H9 (cell line): ENCODE measurements at regions not wholly inside any gene's neighbourhood (a gene's known extent, or its start where the extent isn't known, plus 50 kb on each side); places are given as distances from the start of the nearest gene placed in this dataset.

Experiments used
- DNase-seq: peaks from one replicate; pipeline ENCODE4 v3.0.0-alpha.2; 2017
- H2AFZ ChIP-seq: one replicate; pipeline ENCODE4 v1.6.1; 2013; ENCODE audit warnings: mild to moderate bottlenecking, low read length, control low read depth, moderate library complexity
- H2AK5ac ChIP-seq: 2 replicates; pipeline ENCODE4 v1.6.1; 2013; ENCODE audit warnings: low read length, control low read depth, mixed read lengths; ENCODE audit not compliant: insufficient read length
- H2BK120ac ChIP-seq: one replicate; pipeline ENCODE4 v1.6.1; 2013; ENCODE audit warnings: low read depth, mild to moderate bottlenecking, low read length, control low read depth, inconsistent platforms; ENCODE audit not compliant: poor library complexity, severe bottlenecking
- H2BK12ac ChIP-seq: 2 replicates; pipeline ENCODE4 v1.6.1; 2013; ENCODE audit warnings: low read length, control low read depth, mixed read lengths, low read depth; ENCODE audit not compliant: insufficient read length
- H2BK15ac ChIP-seq: 2 replicates; pipeline ENCODE4 v1.6.1; 2013; ENCODE audit warnings: low read depth, low read length, control low read depth
- H2BK20ac ChIP-seq: one replicate; pipeline ENCODE4 v1.6.1; 2013; ENCODE audit warnings: low read depth, mild to moderate bottlenecking, low read length, control low read depth, inconsistent platforms; ENCODE audit not compliant: poor library complexity, severe bottlenecking
- H2BK5ac ChIP-seq: 2 replicates; pipeline ENCODE4 v1.6.1; 2013; ENCODE audit warnings: low read length, control low read depth, mixed read lengths; ENCODE audit not compliant: insufficient read length
- H3K14ac ChIP-seq: 2 replicates; pipeline ENCODE4 v1.6.1; 2013; ENCODE audit warnings: low read length, control low read depth; ENCODE audit not compliant: insufficient read depth
- H3K18ac ChIP-seq: 2 replicates; pipeline ENCODE4 v1.6.1; 2013; ENCODE audit warnings: low read depth, mild to moderate bottlenecking, mixed read lengths, low read length, control low read depth; ENCODE audit not compliant: insufficient read length
- H3K23ac ChIP-seq: 2 replicates; pipeline ENCODE4 v1.6.1; 2013; ENCODE audit warnings: low read length, control low read depth, mixed read lengths, low read depth; ENCODE audit not compliant: insufficient read length
- H3K23me2 ChIP-seq: 2 replicates; pipeline ENCODE4 v1.6.1; 2013; ENCODE audit warnings: low read depth, mild to moderate bottlenecking, mixed read lengths, low read length, control low read depth; ENCODE audit not compliant: insufficient read length, poor library complexity, severe bottlenecking
- H3K27ac ChIP-seq: 2 replicates; pipeline ENCODE4 v1.5.1; 2013; ENCODE audit warnings: low read length, control low read depth, mixed read lengths, low read depth; ENCODE audit not compliant: insufficient read length
- H3K27me3 ChIP-seq: 2 replicates; pipeline ENCODE4 v1.6.1; 2013; ENCODE audit warnings: low read length, control low read depth, inconsistent platforms; ENCODE audit not compliant: insufficient read depth
- H3K4ac ChIP-seq: 2 replicates; pipeline ENCODE4 v1.6.1; 2013; ENCODE audit warnings: low read depth, mild to moderate bottlenecking, control low read depth, inconsistent platforms, low read length, moderate library complexity
- H3K4me1 ChIP-seq: 2 replicates; pipeline ENCODE4 v1.6.1; 2013; ENCODE audit warnings: low read length, control low read depth, inconsistent platforms; ENCODE audit not compliant: insufficient read depth
- H3K4me2 ChIP-seq: 2 replicates; pipeline ENCODE4 v1.6.1; 2013; ENCODE audit warnings: low read length, control low read depth, mixed read lengths; ENCODE audit not compliant: insufficient read length, insufficient read depth
- H3K56ac ChIP-seq: 2 replicates; pipeline ENCODE4 v1.6.1; 2013; ENCODE audit warnings: low read depth, mild to moderate bottlenecking, mixed read lengths, low read length, control low read depth; ENCODE audit not compliant: insufficient read length
- H3K79me1 ChIP-seq: 2 replicates; pipeline ENCODE4 v1.6.1; 2013; ENCODE audit warnings: low read depth, mild to moderate bottlenecking, moderate library complexity, low read length, control low read depth, inconsistent platforms; ENCODE audit not compliant: insufficient read depth, poor library complexity, severe bottlenecking
- H3K79me2 ChIP-seq: 2 replicates; pipeline ENCODE4 v1.6.1; 2013; ENCODE audit warnings: low read length, control low read depth, inconsistent platforms; ENCODE audit not compliant: insufficient read depth
- H3K9ac ChIP-seq: 2 replicates; pipeline ENCODE4 v1.6.1; 2013; ENCODE audit warnings: low read length, control low read depth, mixed read lengths; ENCODE audit not compliant: insufficient read length; ENCODE audit errors: extremely low read depth
- H3K9me3 ChIP-seq: one replicate; pipeline ENCODE4 v1.6.1; 2013; ENCODE audit warnings: low read depth, low read length, inconsistent platforms; ENCODE audit not compliant: control insufficient read depth
- H3T11ph ChIP-seq: one replicate; pipeline ENCODE4 v1.6.1; 2013; ENCODE audit warnings: mild to moderate bottlenecking, low read length, control low read depth, inconsistent platforms
- H4K20me1 ChIP-seq: one replicate; pipeline ENCODE4 v1.6.1; 2013; ENCODE audit not compliant: control insufficient read depth, insufficient read length, insufficient read depth
- H4K5ac ChIP-seq: 2 replicates; pipeline ENCODE4 v1.6.1; 2013; ENCODE audit warnings: low read depth, mild to moderate bottlenecking, mixed read lengths, low read length, control low read depth; ENCODE audit not compliant: insufficient read length
- H4K8ac ChIP-seq: replicated peaks from 2 replicates; pipeline ENCODE4 v1.6.1; 2013; ENCODE audit warnings: low read length, control low read depth, mixed read lengths, low read depth; ENCODE audit not compliant: insufficient read length
- H4K91ac ChIP-seq: 2 replicates; pipeline ENCODE4 v1.6.1; 2013; ENCODE audit warnings: low read depth, mild to moderate bottlenecking, moderate library complexity, mixed read lengths, low read length, control low read depth; ENCODE audit not compliant: insufficient read length
- H3K27ac Mint-ChIP-seq, 3 experiments: 2 replicates in 2 of 3; 3 replicates in 1 of 3; pipeline ENCODE4 v1.8.0; 2020 to 2021; ENCODE audit warnings: mixed read lengths in 3 of 3, mild to moderate bottlenecking in 1 of 3, moderate library complexity in 1 of 3
- H3K27me3 Mint-ChIP-seq: 2 replicates; pipeline ENCODE4 v1.8.0; 2021; ENCODE audit warnings: low read depth, mild to moderate bottlenecking, moderate library complexity, mixed read lengths
- H3K36me3 Mint-ChIP-seq, 3 experiments: 2 replicates in 2 of 3; 3 replicates in 1 of 3; pipeline ENCODE4 v1.8.0; 2020 to 2021; ENCODE audit warnings: low read depth in 3 of 3, mixed read lengths in 3 of 3; ENCODE audit not compliant: insufficient read depth in 1 of 3
- H3K4me1 Mint-ChIP-seq, 2 experiments: 2 replicates each; pipeline ENCODE4 v1.8.0; 2020; ENCODE audit warnings: mixed read lengths in 2 of 2
- H3K4me3 Mint-ChIP-seq, 2 experiments: 2 replicates in 1 of 2; 3 replicates in 1 of 2; pipeline ENCODE4 v1.8.0; 2020 to 2021; ENCODE audit warnings: mild to moderate bottlenecking in 2 of 2, mixed read lengths in 2 of 2, moderate library complexity in 1 of 2
- H3K9me3 Mint-ChIP-seq, 2 experiments: 2 replicates in 1 of 2; 3 replicates in 1 of 2; pipeline ENCODE4 v1.8.0; 2020; ENCODE audit warnings: mild to moderate bottlenecking in 2 of 2, mixed read lengths in 2 of 2, moderate library complexity in 1 of 2
- CTCF ChIP-seq: fragments of 200-600 bp; sonication (generic); conservative IDR thresholded peaks from 3 replicates; pipeline ENCODE4 v1.8.0; 2021; ENCODE audit warnings: antibody characterized with exemption, mild to moderate bottlenecking
- WGBS: extraction: QIAGEN DNeasy Blood & Tissue Kit; methylation state at CpG from one replicate; pipeline ENCODE4 v1.1.7; 2013; ENCODE audit warnings: missing lambda C conversion rate, low lambda C conversion rate, mixed read lengths; ENCODE audit not compliant: insufficient read length; ENCODE audit errors: extremely low coverage; 5-methylcytosine and 5-hydroxymethylcytosine counted together

- H3K14ac ChIP-seq = no peak overlapping the region
- H3K56ac ChIP-seq = no peak overlapping the region
- 100% methylated on average over 1 of the region's 6 CpGs for WGBS
- H3K4me1 ChIP-seq = no peaks in the 10 kb centered on the region
- Mint-ChIP-seq H3K4me3 (no peak overlapping the region), H3K4me1 (no peaks in the 10 kb centered on the region), H3K27me3 (no peaks in the 10 kb centered on the region; the same call in 1 of the 2 replicates), H3K9me3 (peaks cover 61 to 87% of the 10 kb centered on the region in 2 experiments), H3K27ac (no peak overlapping the region), H3K36me3 (peaks cover 0 to 11% (median 7%) of the 10 kb centered on the region in 3 experiments; a peak in 3 of 7 replicates)
- H4K5ac ChIP-seq = no peak overlapping the region
- H3K79me2 ChIP-seq = no peaks in the 10 kb centered on the region
- no peak overlapping the region for H3K23ac ChIP-seq
- H3K27ac ChIP-seq = no peak overlapping the region
- H3K4ac ChIP-seq = no peak overlapping the region
- TF ChIP-seq CTCF = no peak
- H4K8ac ChIP-seq = no peak overlapping the region
- no peak overlapping the region for H3K4me2 ChIP-seq
- no peak overlapping the region for H2BK15ac ChIP-seq
- H4K20me1 ChIP-seq = no peaks in the 10 kb centered on the region
- H3K79me1 ChIP-seq = no peaks in the 10 kb centered on the region
- no peak overlapping the region for H2BK12ac ChIP-seq
- no peak overlapping the region for H2AFZ ChIP-seq
- no peak overlapping the region for H3K18ac ChIP-seq
- no peak overlapping the region for H2AK5ac ChIP-seq
- no peak overlapping the region for H2BK5ac ChIP-seq
- H3K9me3 ChIP-seq = peaks cover 5% of the 10 kb centered on the region
- no peaks in the 10 kb centered on the region for H3K27me3 ChIP-seq
- H2BK120ac ChIP-seq = no peak overlapping the region
- H3K9ac ChIP-seq = no peak overlapping the region
- no peaks in the 10 kb centered on the region for H3K23me2 ChIP-seq
- DNase-seq = no peak
- H3T11ph ChIP-seq = no peak overlapping the region
- H4K91ac ChIP-seq = no peak overlapping the region
- H2BK20ac ChIP-seq = no peak overlapping the region
Measured at GRCh38 chr4:189765736-189766135, 174.9 kb upstream of the FRG1 start.
